AG09319 (cell line): ENCODE measurements at regions not wholly inside any gene's neighbourhood (a gene's known extent, or its start where the extent isn't known, plus 50 kb on each side); places are given as distances from the start of the nearest gene placed in this dataset.

Source experiments
- DNase-seq: peaks from one replicate; pipeline ENCODE4 v3.0.0-alpha.2; 2010; ENCODE audit warnings: low read depth; ENCODE audit errors: extremely low read depth
- CTCF ChIP-seq: IDR thresholded peaks from 2 replicates; pipeline ENCODE4 v1.5.1; 2011; ENCODE audit warnings: low read depth, mild to moderate bottlenecking, inconsistent platforms, low read length, moderate library complexity

DNA sequence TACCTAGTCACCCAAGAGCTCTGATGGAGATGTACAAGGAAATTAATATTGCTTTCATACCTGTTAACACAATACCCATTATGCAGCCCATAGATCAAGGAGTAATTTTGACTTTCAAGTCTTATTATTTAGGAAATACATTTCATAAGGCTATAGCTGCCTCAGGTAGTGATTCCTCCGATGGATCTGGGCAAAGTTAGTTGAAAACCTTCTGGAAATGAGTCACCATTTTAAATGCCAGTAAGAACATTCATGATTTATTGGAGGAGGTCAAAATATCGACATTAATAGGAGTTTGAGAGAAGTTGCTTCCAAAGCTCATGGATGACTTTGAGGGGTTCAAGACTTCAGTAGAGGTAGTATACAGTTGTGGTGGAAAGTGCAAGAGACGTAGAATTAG lies 931.4 kb upstream of the ACVR2A start:
- TF ChIP-seq CTCF = no peak
- no peak for DNase-seq

GRCh38 chr2:146912536-146912935 lies 932.3 kb upstream of the ACVR2A start:
- no peak for DNase-seq
- no peak for TF ChIP-seq CTCF

DNA sequence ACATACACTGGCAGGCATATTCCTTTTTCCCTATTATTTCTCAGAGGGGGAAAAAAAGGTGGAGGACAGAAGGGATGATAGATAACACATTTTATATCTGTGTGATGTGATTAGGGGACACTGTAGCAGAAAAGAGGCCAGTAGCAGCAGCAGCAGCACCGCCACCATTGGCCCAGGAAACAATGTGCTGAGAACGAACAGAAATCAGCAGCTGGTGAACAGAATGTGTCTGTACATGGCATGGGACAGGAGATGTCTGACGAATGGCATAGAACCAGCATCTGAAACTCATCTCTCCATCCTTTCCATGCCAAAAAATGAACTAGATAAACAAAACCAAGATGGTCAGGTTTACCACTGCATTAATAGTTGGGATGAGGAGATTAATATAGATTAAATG lies 936.1 kb upstream of the ACVR2A start:
- no peak for TF ChIP-seq CTCF
- DNase-seq = no peak

- no peak for TF ChIP-seq CTCF
- no peak for DNase-seq
Measured at GRCh38 chr2:146898083-146898482, 946.7 kb upstream of the ACVR2A start.

- TF ChIP-seq CTCF = no peak
- DNase-seq = no peak
Measured at GRCh38 chr2:146894514-146894913, 950.3 kb upstream of the ACVR2A start.

DNA sequence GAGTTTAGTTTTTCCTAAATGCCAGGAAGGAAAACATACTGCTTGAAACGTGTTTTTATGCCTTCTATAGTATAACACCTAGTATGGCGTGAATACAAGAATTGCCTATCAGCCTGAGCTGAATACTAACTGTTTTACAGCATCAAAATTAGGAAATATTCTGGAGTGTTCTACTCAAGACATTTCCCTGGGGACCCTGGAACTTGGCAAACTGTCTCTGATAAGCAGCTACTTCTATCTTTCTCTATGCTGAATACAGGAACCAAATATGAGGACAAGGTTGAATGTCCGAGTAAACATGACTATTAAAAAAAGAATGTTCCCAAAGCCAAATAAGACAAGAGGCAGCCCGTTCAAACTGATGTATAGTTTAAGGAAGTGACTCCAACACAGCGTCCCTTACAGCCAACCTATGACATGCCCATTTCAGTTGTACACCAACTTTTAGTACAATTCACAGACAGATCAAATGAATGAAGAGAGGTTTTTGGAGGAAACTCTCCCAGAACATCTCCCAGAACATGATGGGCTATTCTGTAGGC lies 951.3 kb upstream of the ACVR2A start:
- no peak for TF ChIP-seq CTCF
- DNase-seq = no peak

- TF ChIP-seq CTCF = no peak
- no peak for DNase-seq
Measured at GRCh38 chr2:146890491-146890890, 954.3 kb upstream of the ACVR2A start.
